TTC549 (cell line): ENCODE measurements at regions not wholly inside any gene's neighbourhood (a gene's known extent, or its start where the extent isn't known, plus 50 kb on each side); places are given as distances from the start of the nearest gene placed in this dataset.

Experiments used
- FAIRE-seq: peaks from 2 replicates; lab custom pipeline; 2012; peaks lifted over from hg19 to GRCh38; lab: Jason Lieb, UNC

DNA sequence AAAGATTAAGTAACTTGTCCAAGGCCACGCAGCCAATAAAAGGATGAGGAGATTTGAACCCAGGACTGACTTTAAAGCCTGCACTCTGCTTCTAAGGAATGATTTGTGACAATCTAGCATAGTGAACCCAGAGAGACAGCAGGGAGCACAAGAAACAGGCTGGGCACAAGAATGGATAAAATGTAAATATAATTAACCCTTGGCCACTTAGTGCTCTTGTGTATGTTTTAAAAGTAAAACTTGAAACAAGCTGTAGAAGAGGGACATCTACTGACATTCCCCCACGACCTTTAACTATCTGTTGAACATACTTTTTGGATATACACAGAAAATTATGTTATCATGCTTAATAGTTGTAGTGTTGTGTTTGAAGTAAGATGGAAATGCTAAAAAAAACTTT lies 141.9 kb upstream of the PMFBP1 start:
- FAIRE-seq, result no peak

DNA sequence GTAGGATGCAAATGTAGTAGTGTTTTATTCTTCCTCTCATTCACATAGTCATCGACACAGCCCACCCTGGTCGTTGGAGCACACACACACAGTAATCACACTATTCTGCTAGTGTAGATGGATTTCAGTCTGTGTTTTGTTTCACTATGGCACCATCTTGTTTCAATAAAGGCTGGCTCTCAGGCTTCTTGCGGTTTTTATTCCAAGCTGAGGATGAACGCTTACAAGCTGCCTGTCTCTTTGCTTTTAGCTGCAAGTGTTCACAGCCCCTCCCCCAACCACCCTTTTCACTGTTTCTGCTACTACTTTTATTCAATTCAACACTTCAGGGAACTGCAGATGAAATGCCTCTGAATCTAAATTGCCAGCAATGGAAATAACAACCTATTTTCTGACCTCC lies 140.9 kb upstream of the PMFBP1 start:
- FAIRE-seq, result no peak

DNA sequence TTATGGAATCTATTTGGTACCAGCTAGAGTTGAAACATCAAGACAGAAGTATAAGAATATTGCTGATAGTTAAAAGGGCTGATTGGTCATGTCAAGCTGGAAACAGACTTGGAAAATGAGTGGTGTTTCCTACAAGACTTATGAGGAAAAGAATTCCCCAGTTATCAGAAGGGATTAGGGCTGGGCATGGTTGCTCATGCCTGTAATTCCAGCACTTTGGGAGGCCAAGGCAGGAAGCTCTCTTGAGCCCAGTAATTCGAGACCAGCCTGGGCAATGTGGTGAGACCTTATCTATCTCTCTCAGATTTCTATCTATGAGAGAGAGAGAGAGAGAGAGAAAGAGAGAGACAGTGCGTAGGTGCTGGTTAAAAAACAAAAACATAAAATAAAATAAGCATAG lies 139.5 kb upstream of the PMFBP1 start:
- no peak for FAIRE-seq

DNA sequence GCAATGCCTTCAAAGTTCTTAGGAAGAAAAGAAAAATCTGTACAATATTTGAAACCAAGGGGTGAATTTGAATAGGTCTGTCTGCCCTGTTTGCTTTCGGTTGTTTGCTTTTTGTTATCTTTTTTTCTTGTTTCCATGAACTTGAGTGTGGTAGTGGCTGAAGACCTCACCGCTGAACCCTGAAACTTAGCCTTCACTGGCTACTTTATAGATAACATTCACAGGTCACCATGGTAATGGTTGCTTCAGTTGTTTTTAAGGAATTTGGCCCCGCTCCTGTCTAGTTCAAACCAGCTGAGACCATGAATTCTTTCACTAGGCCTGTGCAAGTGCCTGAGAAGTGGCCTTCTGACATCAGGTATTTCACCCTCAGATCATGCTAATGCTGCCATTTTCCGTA lies 137.0 kb upstream of the PMFBP1 start:
- FAIRE-seq, result no peak

DNA sequence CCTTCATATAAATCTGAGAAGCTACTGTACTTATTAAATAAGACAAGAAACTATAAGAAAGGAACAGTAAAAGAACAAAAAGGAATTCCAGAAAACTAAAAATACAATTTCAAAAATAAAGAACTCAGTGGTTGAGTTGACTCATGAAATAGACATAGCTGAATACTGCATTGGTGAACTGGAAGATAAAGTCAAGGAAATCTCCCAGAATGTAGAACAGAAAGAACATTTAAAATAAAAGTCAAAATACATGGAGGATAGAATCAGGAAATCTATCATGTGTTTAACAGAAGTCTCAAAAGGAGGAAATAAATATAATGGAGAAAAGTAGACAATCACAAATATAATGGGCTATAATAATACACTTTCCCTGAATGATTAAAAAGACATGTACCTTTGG lies 136.4 kb upstream of the PMFBP1 start:
- FAIRE-seq, result no peak

DNA sequence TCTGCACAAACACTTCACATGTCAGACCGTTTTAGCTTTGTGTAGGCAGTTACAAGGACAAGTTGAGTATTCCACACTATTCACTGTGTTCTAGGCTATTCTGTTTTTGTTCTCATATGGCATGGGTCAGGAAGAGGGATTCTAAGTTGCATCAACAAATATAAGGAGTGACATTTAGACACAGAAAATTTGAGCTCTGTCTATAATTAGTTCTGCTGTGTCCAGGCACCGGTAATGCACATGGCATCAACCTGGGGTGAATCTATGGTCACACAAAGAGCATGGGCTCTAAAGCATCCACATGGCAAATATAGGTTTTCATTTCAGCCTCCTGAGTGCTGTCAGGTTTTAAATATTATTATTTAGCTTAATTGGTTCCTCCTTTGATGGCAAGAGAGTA lies 130.4 kb upstream of the PMFBP1 start:
- no peak for FAIRE-seq

DNA sequence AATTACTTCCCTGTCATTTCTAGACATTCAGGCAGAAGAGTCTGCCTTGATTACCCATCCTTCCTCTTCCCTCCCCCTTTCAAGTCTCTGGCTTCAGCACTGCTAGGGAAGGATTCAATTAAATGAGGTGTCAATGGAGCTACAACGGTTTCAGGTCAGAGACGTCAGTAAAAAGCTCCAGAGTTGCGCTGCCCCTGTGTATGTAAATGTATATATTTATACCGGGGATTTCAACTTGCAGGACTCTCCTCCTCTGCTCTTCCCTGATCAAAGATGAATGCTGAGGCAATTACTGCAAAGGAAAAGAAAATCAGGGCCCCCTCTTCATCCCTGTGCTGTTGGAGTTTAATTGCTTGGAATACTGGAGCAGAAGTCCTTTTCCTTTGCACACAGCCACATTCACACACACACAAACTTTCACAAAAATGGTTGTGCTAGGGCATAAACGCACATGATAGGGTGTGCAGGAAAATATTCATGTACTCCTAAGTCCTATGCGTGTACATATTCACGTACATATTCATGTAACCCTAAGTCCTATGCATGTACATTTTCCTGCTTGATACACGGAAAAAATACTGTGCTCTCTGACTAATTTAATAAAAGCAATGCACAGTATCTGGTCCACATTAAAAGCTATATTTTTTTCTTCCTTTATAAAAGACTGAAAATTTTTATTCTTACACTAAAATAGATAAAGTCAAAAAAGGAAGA lies 129.7 kb upstream of the PMFBP1 start:
- no peak for FAIRE-seq

DNA sequence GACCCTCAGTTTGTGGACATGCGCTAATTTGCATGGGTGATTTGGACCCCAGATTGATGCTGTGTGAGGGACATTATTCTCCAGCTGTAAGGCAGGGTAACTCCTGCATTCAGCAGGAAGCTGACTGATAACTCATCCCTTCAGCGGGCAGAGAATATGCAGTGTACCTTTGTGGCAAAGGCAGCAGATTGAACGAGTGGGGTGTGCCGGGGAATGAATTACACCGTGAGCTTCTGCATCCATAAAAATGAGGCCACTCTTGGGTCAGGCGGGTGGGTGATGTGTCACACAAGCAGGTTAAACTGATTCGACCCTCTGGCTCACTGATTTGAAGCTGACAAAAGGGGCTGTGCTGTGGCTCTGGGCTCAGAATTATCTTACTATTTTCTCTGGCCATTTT lies 128.9 kb upstream of the PMFBP1 start:
- FAIRE-seq, result no peak

DNA sequence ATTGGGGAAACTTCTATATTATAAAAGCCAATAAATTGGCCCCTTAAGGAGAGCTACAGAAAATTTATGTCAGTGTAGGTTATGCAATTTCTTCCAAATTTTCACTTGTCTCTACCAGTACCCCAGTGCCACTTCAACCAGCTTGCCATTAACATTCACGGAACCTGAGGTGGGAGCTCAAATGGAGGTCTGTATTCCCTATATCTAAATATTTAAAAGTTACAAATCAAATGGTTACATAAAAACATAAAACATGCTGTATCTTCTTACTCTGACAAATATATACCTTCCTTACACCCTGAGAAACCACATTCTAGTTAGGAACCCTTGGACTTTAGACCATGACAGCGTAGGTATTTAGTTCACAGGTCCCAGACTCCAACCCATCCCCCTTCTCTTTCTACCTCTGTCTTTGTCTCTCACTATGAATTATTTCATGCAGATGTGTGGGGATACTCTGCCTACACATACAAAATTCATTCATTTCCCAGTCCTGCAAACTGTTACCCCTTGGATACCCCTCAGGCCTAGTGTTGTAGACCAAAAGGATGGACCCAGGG lies 127.8 kb upstream of the PMFBP1 start:
- FAIRE-seq, result no peak

DNA sequence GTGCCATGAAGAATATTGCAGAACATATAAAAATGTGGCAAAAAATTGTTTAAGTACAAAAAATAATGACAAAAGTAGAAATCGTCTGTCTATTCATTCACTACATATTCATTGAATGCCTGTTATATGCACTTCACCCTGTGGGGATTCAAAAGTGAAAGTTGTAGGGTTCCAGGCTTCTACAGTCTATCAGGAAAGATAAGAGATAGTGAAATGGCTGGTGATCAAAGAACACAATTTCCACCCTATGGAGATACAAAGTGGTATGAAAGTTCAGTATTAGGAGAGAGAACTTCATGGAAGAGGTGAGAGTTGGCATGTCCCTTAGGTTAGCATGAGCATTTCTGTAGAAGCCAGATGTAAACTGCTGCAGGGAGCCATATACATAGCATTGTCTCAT lies 127.0 kb upstream of the PMFBP1 start:
- FAIRE-seq, result no peak

DNA sequence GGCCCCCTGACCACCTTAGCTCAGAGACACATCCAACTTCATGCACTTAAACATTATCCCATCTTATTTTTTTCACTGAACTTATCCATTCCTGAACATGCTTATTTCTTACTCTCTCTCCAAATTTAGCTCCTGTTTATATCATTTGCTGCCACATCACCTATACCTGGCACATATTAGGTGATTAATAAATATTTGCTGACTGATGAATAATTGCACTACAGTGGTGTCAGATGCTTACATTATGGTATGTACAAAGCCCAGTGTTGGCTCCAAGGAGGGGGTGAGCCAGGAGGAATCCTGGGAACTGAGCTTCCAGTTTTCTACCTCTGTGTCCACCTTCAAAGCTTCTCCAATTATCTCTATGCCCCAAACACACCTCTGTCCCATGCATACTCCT lies 124.0 kb upstream of the PMFBP1 start:
- FAIRE-seq, result no peak

DNA sequence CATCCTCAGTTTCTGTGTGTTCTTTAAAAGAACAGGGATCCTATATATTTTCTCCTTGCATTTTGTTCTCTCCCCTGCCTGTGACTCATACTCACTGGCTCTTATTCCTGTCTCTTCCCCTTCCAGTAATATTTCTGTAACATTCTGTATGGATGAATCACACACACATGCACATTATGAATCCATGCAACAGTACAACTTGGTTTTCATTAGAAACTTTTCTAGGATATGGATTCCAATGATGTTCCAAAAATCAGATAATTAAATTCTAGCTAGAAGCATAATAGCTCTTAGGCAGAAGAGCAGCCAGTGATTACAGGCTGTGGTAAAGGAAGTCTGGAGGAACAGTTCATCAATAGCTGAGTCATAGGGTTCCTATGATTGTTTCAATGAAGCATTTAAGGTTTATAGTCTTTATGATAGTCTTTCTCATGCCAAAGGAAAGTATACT lies 119.6 kb upstream of the PMFBP1 start:
- FAIRE-seq, result no peak

DNA sequence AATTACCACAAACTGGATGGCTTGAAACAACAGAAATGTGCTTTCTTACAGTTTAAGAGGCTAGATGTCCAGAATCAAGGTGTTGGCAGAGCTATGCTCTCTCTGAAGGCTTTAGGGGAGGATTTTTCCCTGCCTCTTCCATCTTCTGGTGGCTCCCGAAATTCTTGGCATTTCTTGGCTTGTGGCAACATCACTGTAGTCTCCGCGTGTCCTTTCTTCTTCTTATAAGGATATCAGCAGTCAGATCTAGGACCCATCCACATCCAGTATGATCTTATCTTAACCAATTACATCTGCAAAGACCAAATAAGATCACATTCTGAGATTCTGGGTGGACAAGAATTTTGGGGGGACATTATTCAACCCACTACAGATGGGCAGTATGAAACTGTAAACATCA lies 119.2 kb upstream of the PMFBP1 start:
- no peak for FAIRE-seq

DNA sequence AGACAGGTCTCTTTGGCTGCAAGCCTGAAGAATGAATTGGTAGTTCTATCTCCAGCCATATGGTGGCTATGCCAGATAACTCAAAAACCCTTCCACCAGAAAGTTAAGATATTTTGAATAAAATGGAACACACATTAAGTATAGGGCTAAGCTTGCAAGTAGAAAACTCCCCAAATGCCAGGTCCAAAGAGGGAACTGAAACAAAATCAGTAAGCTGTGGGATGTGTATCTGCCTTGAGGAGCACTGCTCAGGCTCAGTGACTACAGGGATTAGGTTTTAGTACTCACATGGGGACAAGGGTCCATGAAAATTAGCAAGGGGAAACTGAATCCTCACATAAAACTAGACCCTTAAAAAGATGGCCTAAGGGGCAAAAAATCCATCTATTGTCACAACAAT lies 115.7 kb upstream of the PMFBP1 start:
- no peak for FAIRE-seq

DNA sequence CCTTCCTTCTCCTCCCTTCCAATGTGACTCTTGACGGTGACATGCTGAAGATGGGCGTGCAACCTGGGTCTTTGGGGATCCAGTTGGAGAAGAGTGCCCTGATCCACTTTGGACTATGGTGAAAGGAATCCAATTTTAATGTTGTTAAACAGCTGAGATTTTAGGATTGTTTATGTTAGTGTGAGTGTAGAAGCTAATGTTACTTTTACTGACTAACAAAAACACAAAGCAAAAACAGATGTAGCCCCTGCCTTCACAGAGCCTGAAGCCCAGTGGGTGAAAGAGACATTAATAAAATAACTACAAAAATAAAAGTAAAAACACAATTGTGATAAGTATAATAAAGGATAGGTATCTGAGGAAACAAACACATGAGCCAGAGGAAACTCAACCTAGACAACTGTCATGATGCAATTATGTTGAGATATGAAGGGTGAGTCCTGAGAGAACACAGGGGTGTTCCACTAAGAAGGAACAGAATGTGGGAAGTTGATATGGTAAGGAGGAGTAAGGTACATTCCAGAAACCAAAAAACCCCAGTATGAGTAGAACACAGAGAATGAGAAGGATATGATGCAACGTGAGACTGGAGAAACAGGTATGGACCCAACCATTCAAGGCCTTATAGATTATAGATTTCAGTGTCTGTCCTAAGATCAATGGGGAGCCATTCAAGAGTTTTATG lies 115.1 kb upstream of the PMFBP1 start:
- FAIRE-seq, result no peak

DNA sequence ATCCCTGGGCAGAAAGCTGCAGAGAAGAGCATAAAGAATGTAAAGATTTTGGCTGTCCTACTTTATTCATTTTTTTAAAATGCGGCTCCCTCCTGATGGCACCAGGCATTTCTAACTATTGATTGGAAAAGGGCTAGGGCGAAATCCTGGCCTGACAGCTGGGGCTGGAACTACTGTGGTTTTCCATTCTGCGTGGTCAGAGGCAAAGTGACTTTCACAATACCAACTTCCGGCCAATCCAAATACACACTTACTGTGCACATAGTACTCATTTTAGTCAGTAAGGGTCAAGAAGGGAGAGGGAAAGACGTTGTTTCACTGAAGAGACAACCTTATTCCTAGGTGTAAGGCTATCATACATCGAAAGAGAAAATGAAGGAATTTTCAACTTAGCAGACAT lies 113.8 kb upstream of the PMFBP1 start:
- no peak for FAIRE-seq

DNA sequence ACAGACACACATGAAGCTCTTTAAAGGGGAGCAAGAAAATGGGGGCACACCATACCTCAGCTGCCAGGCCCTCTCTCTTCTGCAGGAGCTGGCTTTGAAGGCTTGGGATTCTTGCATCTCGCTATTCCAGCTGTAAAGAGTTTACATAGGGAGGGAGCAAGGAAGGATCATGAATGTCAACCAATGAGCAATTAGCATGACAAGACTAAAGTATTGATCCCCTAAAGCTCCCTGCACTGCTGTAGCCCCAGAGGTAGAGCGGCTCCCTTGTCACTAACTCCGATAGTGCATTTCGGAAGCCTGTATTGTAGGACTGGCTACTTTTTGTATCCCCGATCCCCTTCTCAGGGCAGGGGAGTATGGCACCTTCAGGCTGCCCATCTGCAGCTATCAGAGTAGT lies 113.4 kb upstream of the PMFBP1 start:
- FAIRE-seq, result no peak

DNA sequence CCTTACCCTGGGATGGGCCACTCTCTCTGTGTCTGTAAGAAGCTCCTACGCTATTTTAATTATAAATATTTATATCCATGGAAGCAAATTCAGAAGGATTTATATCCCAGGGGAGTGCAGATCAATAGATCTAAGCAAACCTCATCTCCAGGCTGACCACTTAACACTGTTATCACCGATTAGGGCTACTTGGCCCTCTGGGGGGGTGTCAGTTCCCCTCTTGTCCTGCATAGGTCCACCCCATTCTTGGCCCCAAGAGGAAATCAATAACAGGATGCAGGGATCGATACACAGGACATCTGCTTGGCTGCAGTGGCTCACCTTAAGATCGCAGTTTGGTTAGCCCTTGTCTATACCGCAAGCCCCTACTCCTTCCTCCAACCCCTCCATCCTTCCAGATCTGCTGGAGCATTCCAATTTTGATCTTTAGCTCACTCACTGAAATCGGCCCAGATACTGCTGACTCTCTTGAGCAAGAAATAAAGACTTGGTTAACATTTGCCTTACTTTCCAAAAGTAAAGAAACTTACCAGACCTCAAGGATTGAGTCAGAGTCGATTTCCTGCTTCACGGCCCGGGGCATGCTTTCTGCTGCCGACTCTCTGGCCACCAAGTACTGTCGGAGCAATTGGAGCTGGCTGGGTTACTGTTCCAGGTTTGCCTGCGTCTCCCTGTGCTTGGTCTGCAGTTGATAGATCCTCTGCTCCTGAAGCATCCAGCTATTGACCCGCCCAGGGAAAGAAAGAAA lies 112.3 kb upstream of the PMFBP1 start:
- FAIRE-seq, result no peak

DNA sequence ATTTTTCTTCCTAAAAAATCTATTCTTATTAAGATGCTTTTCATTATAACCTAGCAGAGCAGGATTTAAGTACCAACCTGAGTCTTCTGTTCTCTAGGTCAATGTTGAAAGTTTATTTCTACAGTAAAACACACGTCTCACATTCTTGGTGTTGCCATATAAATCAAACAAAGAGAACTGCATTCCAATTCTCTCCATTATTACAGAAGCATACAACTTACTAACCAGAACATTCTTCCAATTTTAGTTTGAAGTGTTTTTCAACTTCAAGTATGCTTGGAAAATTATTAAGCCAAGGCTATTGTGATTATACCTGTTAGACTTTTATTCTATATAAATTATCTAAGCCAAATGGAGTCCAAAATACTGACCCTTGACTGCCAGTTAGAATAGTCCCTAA lies 110.4 kb upstream of the PMFBP1 start:
- no peak for FAIRE-seq

DNA sequence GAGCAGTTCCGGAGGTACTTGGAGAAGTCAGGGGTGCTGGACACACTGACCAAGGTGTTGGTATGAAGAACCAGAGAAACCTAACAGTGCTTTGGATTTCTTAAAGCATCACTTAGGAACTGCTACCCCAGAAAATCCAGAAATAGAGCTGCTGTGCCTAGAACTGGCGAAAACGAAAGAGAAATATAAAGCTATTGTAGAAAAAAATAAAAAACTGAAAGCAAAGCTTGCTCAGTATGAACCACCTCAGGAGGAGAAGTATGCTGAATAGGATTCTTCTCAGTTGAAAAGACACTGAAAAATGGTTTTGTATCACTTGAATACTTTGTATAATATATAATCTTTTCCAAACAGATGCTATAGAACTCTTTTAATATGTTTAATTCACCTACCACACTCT lies 106.3 kb upstream of the PMFBP1 start:
- FAIRE-seq, result no peak

DNA sequence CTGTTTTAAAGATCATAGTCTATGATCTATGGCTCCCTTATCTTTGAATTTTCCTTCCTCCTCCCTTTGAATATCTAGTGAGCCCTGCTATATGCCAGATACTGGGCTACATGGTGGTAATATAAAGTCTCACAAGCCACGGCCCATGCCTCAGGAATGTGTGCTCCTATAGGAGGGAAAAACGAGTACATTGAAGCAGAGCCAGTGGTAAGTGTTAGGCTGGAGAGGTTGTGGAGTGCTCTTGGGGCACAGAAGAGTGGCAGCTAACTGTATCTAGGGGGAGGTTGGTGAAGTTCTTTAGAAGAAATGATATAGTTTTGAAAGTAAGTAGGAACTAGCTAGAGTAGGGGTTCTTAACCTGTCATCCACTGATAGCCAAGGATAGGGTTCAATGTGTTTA lies 105.8 kb upstream of the PMFBP1 start:
- FAIRE-seq, result no peak

DNA sequence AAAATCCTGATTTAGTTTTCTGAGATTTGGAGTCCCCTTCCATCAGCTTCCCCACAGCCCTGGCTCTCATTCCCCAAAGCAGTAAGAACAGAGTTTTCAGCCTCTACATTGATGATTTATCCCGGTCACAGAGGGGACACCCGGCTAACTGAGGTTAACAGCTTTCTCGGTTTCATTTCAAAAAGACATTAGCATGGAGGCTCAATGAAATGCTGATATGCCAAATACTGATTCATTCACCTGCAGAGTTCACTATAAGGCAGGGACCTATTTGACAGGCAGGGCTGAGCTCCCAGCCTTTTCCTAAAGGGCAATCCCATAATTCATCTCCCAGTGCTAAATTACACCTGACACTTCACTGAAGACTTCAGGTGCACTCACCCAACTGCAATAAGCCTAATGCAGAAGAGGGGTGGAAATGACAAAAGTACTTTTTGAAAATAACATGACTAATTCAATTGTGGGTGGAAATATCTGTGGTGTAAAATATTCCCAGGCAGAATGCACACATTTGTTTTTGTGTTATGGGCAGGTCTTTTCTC lies 99.8 kb upstream of the PMFBP1 start:
- no peak for FAIRE-seq

DNA sequence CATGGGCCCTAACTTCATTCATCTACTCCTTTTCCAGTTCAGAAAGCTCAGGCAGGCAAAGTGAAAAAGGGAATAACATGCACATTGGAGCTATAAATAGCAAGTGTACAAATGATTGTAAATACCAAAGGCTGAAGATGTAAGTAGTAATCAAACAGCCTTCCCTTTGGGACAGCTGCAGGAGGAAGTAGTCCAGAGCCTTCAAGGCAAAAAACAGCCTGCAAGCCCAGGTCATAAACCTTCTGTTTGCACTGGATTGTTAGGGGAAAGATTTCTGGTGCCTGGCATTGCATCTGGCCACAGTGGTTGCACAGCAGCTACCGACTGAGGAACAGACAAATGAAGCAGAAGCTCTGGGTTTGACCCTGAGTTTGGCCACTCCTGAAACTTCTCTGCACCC lies 98.6 kb upstream of the PMFBP1 start:
- no peak for FAIRE-seq
